ENCODE measurements at regions not wholly inside any gene's neighbourhood (a gene's known extent, or its start where the extent isn't known, plus 50 kb on each side); places are given as distances from the start of the nearest gene placed in this dataset.
A peak's percentile ranks its signal among the peaks of the same experiment; 100 is the strongest.

- CTCF ChIA-PET (ENCODE audit: low intra/inter-chr PET ratio): no interaction called here
- FAIRE-seq: no peak
Observed at GRCh38 chr5:173761178-173761513, 127.0 kb upstream of the CPEB4 start.

DNA sequence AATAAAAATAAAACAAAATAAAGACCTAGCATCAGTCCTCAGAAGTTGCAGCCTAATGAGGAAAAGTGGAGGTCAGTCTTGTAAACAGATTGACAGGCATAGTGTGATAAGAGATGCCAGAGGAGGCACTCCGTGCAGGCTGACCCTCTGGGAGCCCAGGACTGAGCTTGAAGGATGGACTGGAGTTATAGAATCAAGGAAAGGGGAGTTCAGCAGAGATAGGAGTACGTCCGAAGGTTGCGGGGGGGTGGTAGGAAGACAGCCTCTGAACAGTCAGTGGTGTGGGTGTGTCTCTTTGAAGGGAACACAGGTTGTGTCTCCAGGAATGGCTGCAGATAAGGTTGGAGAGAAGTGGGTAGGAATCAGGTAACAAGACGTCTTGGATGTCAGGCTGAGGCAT is 126.1 kb upstream of the CPEB4 start:
- in situ Hi-C loops (cut with MboI): no loop called here
- Histone ChIP-seq H3K9ac (ENCODE audit: insufficient read depth in 1 of 2, low read depth in 2 of 2, low read length in 2 of 2) (no peak overlapping the region; a peak in 1 of 4 replicates), H3K79me2 (ENCODE audit: control insufficient read depth, insufficient read depth, low read length) (no peaks in the 10 kb centered on the region), H3K4me1 (replicated peaks in 1 of 2; ENCODE audit: control insufficient read depth in 2 of 2, insufficient read depth in 2 of 2, low read length in 2 of 2) (peaks cover 42 to 59% of the 10 kb centered on the region in 2 experiments), H3K4me3 (no peak overlapping the region), H3K36me3 (ENCODE audit: control insufficient read depth, insufficient read depth, low read length) (no peaks in the 10 kb centered on the region), H3K27ac (ENCODE audit: extremely low read depth, low read depth, low read length) (no peak overlapping the region), H3K9me1 (ENCODE audit: control insufficient read depth, insufficient read depth, low read length) (no peaks in the 10 kb centered on the region), H4K20me1 (replicated peaks; ENCODE audit: control insufficient read depth, insufficient read depth, low read length) (no peaks in the 10 kb centered on the region), H3K4me2 (ENCODE audit: insufficient read depth, low read length) (peak overlapping the region; percentile 37; the same call in 1 of the 2 replicates), H2AFZ (ENCODE audit: low read depth, low read length) (no peak overlapping the region), H3K9me3 (replicated peaks; ENCODE audit: control insufficient read depth, insufficient read depth, low read depth, low read length) (no peaks in the 10 kb centered on the region), H3K27me3 (ENCODE audit: control insufficient read depth in 2 of 2, insufficient read depth in 2 of 2, low read length in 2 of 2) (no peaks in the 10 kb centered on the region)
- POLR2A ChIA-PET: interaction anchor here (1.0 kb wide), 2 partner anchors 16 to 132 kb away, joined by 3 to 4 read pairs; no protein-coding TSS in a partner anchor
- DNase-seq (ENCODE audit: extremely low read depth in 1 of 4, low spot score in 3 of 4) (peak; percentile 52 to 66 (median 58)), ATAC-seq (peak; percentile 16), FAIRE-seq (peak; percentile 15)
- BruUV-seq (replicated peaks): no TSS peak
- 0% methylated on average over 5 of the region's 5 CpGs for WGBS (ENCODE audit: insufficient coverage, low coverage, missing lambda C conversion rate)
- intact Hi-C loops (cut with micrococcal nuclease): loop anchor here (10.0 kb wide), 1 partner anchor 137 kb away; no protein-coding TSS in a partner anchor
- CTCF ChIA-PET (ENCODE audit: low intra/inter-chr PET ratio): no interaction called here
- TF ChIP-seq HDAC3 (IDR thresholded peaks at IDR 0.05; ENCODE audit: borderline replicate concordance, partially characterized antibody): no peak
- no peak for TF ChIP-seq ZNF384 (IDR thresholded peaks at IDR 0.05; ENCODE audit: low read depth, low read length)
- 0 out of 2 replicates have a peak, but pooled peaks have one; percentile 6 for TF ChIP-seq CBFA2T2 (conservative IDR thresholded peaks at IDR 0.05)
- TF ChIP-seq ARID1B (IDR thresholded peaks at IDR 0.05): peak; percentile 58; the same call in 1 of the 2 replicates
- TF ChIP-seq ZEB2 (IDR thresholded peaks at IDR 0.05): peak; percentile 83
- TF ChIP-seq RFX7 (CRISPR knock-in tag; IDR thresholded peaks at IDR 0.05): no peak
- TF ChIP-seq RCOR1 (IDR thresholded peaks at IDR 0.05; ENCODE audit: borderline replicate concordance in 1 of 2, low read depth in 2 of 2, low read length in 2 of 2): peak in 1 of 2 experiments; percentile 70; a peak in 2 of 4 replicates
- no peak for TF ChIP-seq MXD1 (CRISPR knock-in tag; IDR thresholded peaks at IDR 0.05; ENCODE audit: borderline replicate concordance, poor library complexity, severe bottlenecking)
- peak; percentile 33 to 55; a peak in 2 of 4 replicates for TF ChIP-seq KDM1A (IDR thresholded peaks at IDR 0.05)
- 0 out of 2 replicates have a peak, but pooled peaks have one; percentile 34 for TF ChIP-seq MTA1 (IDR thresholded peaks at IDR 0.05; ENCODE audit: borderline replicate concordance)
- TF ChIP-seq FOXK2 (conservative IDR thresholded peaks at IDR 0.05 in 1 of 2, IDR thresholded peaks at IDR 0.05 in 1 of 2; ENCODE audit: low read depth in 2 of 2): peak in 1 of 2 experiments; percentile 37; a peak in 1 of 4 replicates
- TF ChIP-seq SMARCA4 (IDR thresholded peaks at IDR 0.05): peak; percentile 38; the same call in 1 of the 2 replicates

More at GRCh38 chr5:173761178-173761513, 127.0 kb upstream of the CPEB4 start:
- H3K4me3 ChIP-seq: no peak overlapping the region
- POLR2A ChIA-PET: no interaction called here
- H3K79me2 ChIP-seq (ENCODE audit: control insufficient read depth, insufficient read depth, low read length): no peaks in the 10 kb centered on the region
- H3K9me1 ChIP-seq (ENCODE audit: control insufficient read depth, insufficient read depth, low read length): no peaks in the 10 kb centered on the region
- H3K36me3 ChIP-seq (ENCODE audit: control insufficient read depth, insufficient read depth, low read length): no peaks in the 10 kb centered on the region
- H3K27ac ChIP-seq (ENCODE audit: extremely low read depth, low read depth, low read length): no peak overlapping the region
- no peak for ATAC-seq
- intact Hi-C loops (cut with micrococcal nuclease) (loop anchor here (10.0 kb wide), 1 partner anchor 136 kb away; no protein-coding TSS in a partner anchor), in situ Hi-C loops (cut with MboI) (no loop called here)
- H4K20me1 ChIP-seq (replicated peaks; ENCODE audit: control insufficient read depth, insufficient read depth, low read length): no peaks in the 10 kb centered on the region
- peaks cover 35 to 54% of the 10 kb centered on the region in 2 experiments for H3K4me1 ChIP-seq (replicated peaks in 1 of 2; ENCODE audit: control insufficient read depth in 2 of 2, insufficient read depth in 2 of 2, low read length in 2 of 2)
- H3K4me2 ChIP-seq (ENCODE audit: insufficient read depth, low read length): no peak overlapping the region
- DNase-seq (ENCODE audit: extremely low read depth in 1 of 4, low spot score in 3 of 4): no peak
- no TSS peak for BruUV-seq (replicated peaks)
- WGBS (ENCODE audit: insufficient coverage, low coverage, missing lambda C conversion rate): 75% methylated on average over 2 of the region's 4 CpGs
- H3K27me3 ChIP-seq (ENCODE audit: control insufficient read depth in 2 of 2, insufficient read depth in 2 of 2, low read length in 2 of 2): no peaks in the 10 kb centered on the region
- no peaks in the 10 kb centered on the region for H3K9me3 ChIP-seq (replicated peaks; ENCODE audit: control insufficient read depth, insufficient read depth, low read depth, low read length)
- H3K9ac ChIP-seq (ENCODE audit: insufficient read depth in 1 of 2, low read depth in 2 of 2, low read length in 2 of 2): no peak overlapping the region
- TF ChIP-seq SAFB (IDR thresholded peaks at IDR 0.05; ENCODE audit: borderline replicate concordance, low read depth, low read length) (no peak), SLC30A9 (CRISPR knock-in tag; IDR thresholded peaks at IDR 0.05) (no peak), ZNF444 (CRISPR knock-in tag; IDR thresholded peaks at IDR 0.05) (no peak)
- TF ChIP-seq, protein P1, sequence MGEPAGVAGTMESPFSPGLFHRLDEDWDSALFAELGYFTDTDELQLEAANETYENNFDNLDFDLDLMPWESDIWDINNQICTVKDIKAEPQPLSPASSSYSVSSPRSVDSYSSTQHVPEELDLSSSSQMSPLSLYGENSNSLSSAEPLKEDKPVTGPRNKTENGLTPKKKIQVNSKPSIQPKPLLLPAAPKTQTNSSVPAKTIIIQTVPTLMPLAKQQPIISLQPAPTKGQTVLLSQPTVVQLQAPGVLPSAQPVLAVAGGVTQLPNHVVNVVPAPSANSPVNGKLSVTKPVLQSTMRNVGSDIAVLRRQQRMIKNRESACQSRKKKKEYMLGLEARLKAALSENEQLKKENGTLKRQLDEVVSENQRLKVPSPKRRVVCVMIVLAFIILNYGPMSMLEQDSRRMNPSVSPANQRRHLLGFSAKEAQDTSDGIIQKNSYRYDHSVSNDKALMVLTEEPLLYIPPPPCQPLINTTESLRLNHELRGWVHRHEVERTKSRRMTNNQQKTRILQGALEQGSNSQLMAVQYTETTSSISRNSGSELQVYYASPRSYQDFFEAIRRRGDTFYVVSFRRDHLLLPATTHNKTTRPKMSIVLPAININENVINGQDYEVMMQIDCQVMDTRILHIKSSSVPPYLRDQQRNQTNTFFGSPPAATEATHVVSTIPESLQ (CRISPR knock-in tag; IDR thresholded peaks at IDR 0.05): no peak
- H2AFZ ChIP-seq (ENCODE audit: low read depth, low read length): no peak overlapping the region

Data from K562 (cell line).